ENCODE measurements at regions not wholly inside any gene's neighbourhood (a gene's known extent, or its start where the extent isn't known, plus 50 kb on each side); places are given as distances from the start of the nearest gene placed in this dataset.
"Not testable (repeated sequence)": the region's sequence is repeated elsewhere in the genome, so short reads cannot be mapped to it uniquely, and the experiment has no call there.

GRCh38 chrX:13467243-13467642, 102.2 kb upstream of the EGFL6 start:
- no peaks in the 10 kb centered on the region for H3K4me1 ChIP-seq

GRCh38 chrX:13464599-13465275, 104.7 kb upstream of the EGFL6 start:
- no peak overlapping the region for H3K4me3 ChIP-seq (ENCODE audit: low read depth, low read length)
- no peaks in the 10 kb centered on the region for H3K9me3 ChIP-seq
- TF ChIP-seq CTCF (IDR thresholded peaks at IDR 0.05; ENCODE audit: low read depth, low read length), result no peak
- H3K27me3 ChIP-seq, result no peaks in the 10 kb centered on the region
- H3K36me3 ChIP-seq, result no peaks in the 10 kb centered on the region
- H3K4me1 ChIP-seq, result no peaks in the 10 kb centered on the region
- no peak for DNase-seq

More at GRCh38 chrX:13467243-13467642, 102.2 kb upstream of the EGFL6 start:
- Histone ChIP-seq H3K36me3 (no peaks in the 10 kb centered on the region), H3K4me3 (ENCODE audit: low read depth, low read length) (no peak overlapping the region), H3K27me3 (no peaks in the 10 kb centered on the region), H3K9me3 (no peaks in the 10 kb centered on the region)
- DNase-seq, result no peak
- no peak for TF ChIP-seq CTCF (IDR thresholded peaks at IDR 0.05; ENCODE audit: low read depth, low read length)

- no peaks in the 10 kb centered on the region for H3K4me1 ChIP-seq
Measured at GRCh38 chrX:13463608-13464007, 105.8 kb upstream of the EGFL6 start.

GRCh38 chrX:13452283-13452682, 117.1 kb upstream of the EGFL6 start:
- DNase-seq, result no peak
- Histone ChIP-seq H3K27me3 (no peaks in the 10 kb centered on the region), H3K36me3 (no peaks in the 10 kb centered on the region), H3K4me3 (ENCODE audit: low read depth, low read length) (no peak overlapping the region), H3K4me1 (no peaks in the 10 kb centered on the region), H3K9me3 (no peaks in the 10 kb centered on the region)
- TF ChIP-seq CTCF (IDR thresholded peaks at IDR 0.05; ENCODE audit: low read depth, low read length), result no peak

More at GRCh38 chrX:13463608-13464007, 105.8 kb upstream of the EGFL6 start:
- TF ChIP-seq CTCF (IDR thresholded peaks at IDR 0.05; ENCODE audit: low read depth, low read length), result no peak
- DNase-seq, result no peak
- H3K4me3 ChIP-seq (ENCODE audit: low read depth, low read length), result no peak overlapping the region
- no peaks in the 10 kb centered on the region for H3K9me3 ChIP-seq
- no peaks in the 10 kb centered on the region for H3K27me3 ChIP-seq
- H3K36me3 ChIP-seq, result no peaks in the 10 kb centered on the region

- TF ChIP-seq CTCF (IDR thresholded peaks at IDR 0.05; ENCODE audit: low read depth, low read length), result no peak
- no peak overlapping the region for H3K4me3 ChIP-seq (ENCODE audit: low read depth, low read length)
- DNase-seq, result no peak
- no peaks in the 10 kb centered on the region for H3K27me3 ChIP-seq
- H3K36me3 ChIP-seq, result no peaks in the 10 kb centered on the region
- H3K9me3 ChIP-seq, result no peaks in the 10 kb centered on the region
- H3K4me1 ChIP-seq, result no peaks in the 10 kb centered on the region
Measured at GRCh38 chrX:13449441-13449840, 120.0 kb upstream of the EGFL6 start.

DNA sequence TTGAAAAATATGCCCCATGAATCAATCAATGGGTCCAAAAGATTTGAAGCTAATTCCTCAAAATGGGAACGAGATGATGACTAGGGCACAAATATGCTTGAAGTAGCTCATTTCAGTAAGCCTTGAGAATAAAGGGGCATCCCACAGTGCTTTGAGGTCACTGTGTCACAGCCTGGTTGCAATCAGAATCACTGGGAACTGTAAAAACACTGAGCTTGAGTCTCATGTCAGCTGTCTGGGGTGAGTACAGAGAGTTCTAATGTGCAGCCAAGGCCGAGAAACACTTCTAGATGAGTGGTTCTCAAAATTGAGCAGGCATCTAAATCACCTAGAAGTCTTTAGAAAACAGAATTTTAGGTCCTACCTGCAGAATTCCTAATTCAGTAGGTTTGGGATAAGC, 120.5 kb upstream of the EGFL6 start:
- DNase-seq, result no peak
- no peak overlapping the region for H3K4me3 ChIP-seq (ENCODE audit: low read depth, low read length)

GRCh38 chrX:13441608-13442007, 121.8 kb upstream of the ATXN3L start:
- not testable (repeated sequence) for H3K36me3 ChIP-seq; H3K9me3 ChIP-seq; H3K4me1 ChIP-seq; H3K4me3 ChIP-seq (ENCODE audit: low read depth, low read length); H3K27me3 ChIP-seq; DNase-seq

More for the DNA sequence above, 120.5 kb upstream of the EGFL6 start:
- H3K4me1 ChIP-seq, result no peaks in the 10 kb centered on the region
- H3K36me3 ChIP-seq, result no peaks in the 10 kb centered on the region
- H3K9me3 ChIP-seq, result no peaks in the 10 kb centered on the region
- no peaks in the 10 kb centered on the region for H3K27me3 ChIP-seq
- TF ChIP-seq CTCF (IDR thresholded peaks at IDR 0.05; ENCODE audit: low read depth, low read length), result no peak
